HepG2 (cell line): ENCODE measurements at regions not wholly inside any gene's neighbourhood (a gene's known extent, or its start where the extent isn't known, plus 50 kb on each side); places are given as distances from the start of the nearest gene placed in this dataset.

Source experiments
- ATAC-seq: fragments of 200-7000 bp; cut with Tn5 transposase; 3 replicates; pipeline ENCODE4 v1.9.1; 2020; ENCODE audit warnings: mild to moderate bottlenecking, moderate library complexity
- BruUV-seq: library from RNA; stranded (reverse); fragments of 400-500 nt; replicated peaks from 2 replicates; lab custom pipeline; 2021; lab: Mats Ljungman, UMichigan
- CTCF ChIA-PET: fragments of 300-600 bp; formaldehyde crosslinking; extraction: SDS; loops from one replicate; lab custom pipeline; 2021; ENCODE audit warnings: low total read pairs, inconsistent platforms, low intra/inter-chr PET ratio; lab: Yijun Ruan, JAX
- POLR2A ChIA-PET: fragments of 350-600 bp; sonication (Branson Sonifier 250); formaldehyde crosslinking; loops from one replicate; lab custom pipeline; 2020; ENCODE audit warnings: antibody characterized with exemption, inconsistent platforms; lab: Yijun Ruan, JAX
- DNase-seq: peaks from one replicate; pipeline ENCODE4 v3.0.0-alpha.2; 2015; ENCODE audit warnings: low spot score
- FAIRE-seq: peaks from 3 replicates; lab custom pipeline; 2011; peaks lifted over from hg19 to GRCh38; lab: Jason Lieb, UNC
- H2AFZ ChIP-seq: one replicate; pipeline ENCODE4 v1.6.1; 2011; ENCODE audit warnings: low read length, inconsistent platforms
- H3K27ac ChIP-seq: fragments of 300-600 bp; 3 replicates; pipeline ENCODE4 v1.8.0; 2011; ENCODE audit warnings: mixed run types, mild to moderate bottlenecking, mixed read lengths, low read length, inconsistent platforms; ENCODE audit not compliant: insufficient read depth; ENCODE audit errors: extremely low read length
- H3K27me3 ChIP-seq, 2 experiments: fragments of 200-600 bp in 1 of 2; 2 replicates in 1 of 2; 3 replicates in 1 of 2; pipeline versions ENCODE4 v1.6.0 to v1.8.0; 2011; ENCODE audit warnings: low read length in 2 of 2, mild to moderate bottlenecking in 2 of 2, moderate library complexity in 2 of 2, inconsistent platforms in 1 of 2; ENCODE audit not compliant: insufficient read depth in 2 of 2, control insufficient read depth in 1 of 2
- H3K36me3 ChIP-seq, 2 experiments: fragments of 200-600 bp in 1 of 2; replicated peaks in 1 of 2; 2 replicates in 1 of 2; 3 replicates in 1 of 2; pipeline versions ENCODE4 v1.5.1 to v1.8.0; 2011; ENCODE audit warnings: low read length in 2 of 2, inconsistent platforms in 1 of 2; ENCODE audit not compliant: insufficient read depth in 2 of 2, control insufficient read depth in 1 of 2
- H3K4me1 ChIP-seq: 2 replicates; pipeline ENCODE4 v1.5.1; 2012; ENCODE audit warnings: low read length, inconsistent platforms; ENCODE audit not compliant: insufficient read depth
- H3K4me2 ChIP-seq: 2 replicates; pipeline ENCODE4 v1.6.0; 2011; ENCODE audit warnings: low read depth, low read length, inconsistent platforms
- H3K4me3 ChIP-seq, 3 experiments: fragments of 200-600 bp in 1 of 3; sonication (generic), shearing (Covaris generic) in 1 of 3; replicated peaks in 1 of 3; 2 replicates each; pipeline ENCODE4 v1.5.1; 2011 to 2016; ENCODE audit warnings: low read length in 3 of 3, inconsistent platforms in 2 of 3, low read depth in 2 of 3, mild to moderate bottlenecking in 2 of 3, control low read depth in 1 of 3, mixed read lengths in 1 of 3; ENCODE audit not compliant: insufficient read depth in 1 of 3
- H3K79me2 ChIP-seq: one replicate; pipeline ENCODE4 v1.6.1; 2011; ENCODE audit warnings: low read length, inconsistent platforms; ENCODE audit not compliant: insufficient read depth
- H3K9ac ChIP-seq: 2 replicates; pipeline ENCODE4 v1.6.0; 2011; ENCODE audit warnings: mild to moderate bottlenecking, low read depth, low read length, inconsistent platforms; ENCODE audit not compliant: insufficient read depth
- H3K9me3 ChIP-seq: 2 replicates; pipeline ENCODE4 v1.5.1; 2012; ENCODE audit warnings: mild to moderate bottlenecking, low read length
- H4K20me1 ChIP-seq: 2 replicates; pipeline ENCODE4 v1.6.0; 2011; ENCODE audit warnings: inconsistent platforms, mild to moderate bottlenecking, low read length, moderate library complexity; ENCODE audit not compliant: insufficient read depth
- HCFC1 ChIP-seq: fragments of 150-350 bp; IDR thresholded peaks from 2 replicates; pipeline ENCODE4 v1.6.1; 2014; ENCODE audit warnings: low read depth, low read length
- HNF4A ChIP-seq: sonication (generic); formaldehyde crosslinking; IDR thresholded peaks from 2 replicates; pipeline ENCODE4 v1.4.0; 2020; ENCODE audit warnings: missing genetic modification reagents
- JUND ChIP-seq: sonication (generic); formaldehyde crosslinking; IDR thresholded peaks from 2 replicates; pipeline ENCODE4 v1.8.0; 2022; ENCODE audit warnings: mild to moderate bottlenecking, missing genetic modification reagents
- LCORL ChIP-seq, 2 experiments: fragments of 450-650 bp in 1 of 2; sonication (generic) in 1 of 2; formaldehyde crosslinking in 1 of 2; IDR thresholded peaks; 2 replicates each; pipeline versions ENCODE4 v1.5.0 to v1.6.1; 2017 to 2020; ENCODE audit warnings: antibody characterized with exemption in 1 of 2, missing genetic modification reagents in 1 of 2
- NFE2 ChIP-seq: sonication (generic); formaldehyde crosslinking; IDR thresholded peaks from 2 replicates; pipeline ENCODE4 v1.4.0; 2020; ENCODE audit warnings: missing genetic modification reagents
- SATB2 ChIP-seq: sonication (generic); formaldehyde crosslinking; IDR thresholded peaks from 2 replicates; pipeline ENCODE4 v1.5.0; 2020; ENCODE audit warnings: missing genetic modification reagents
- SETDB1 ChIP-seq: sonication (generic); formaldehyde crosslinking; IDR thresholded peaks from 2 replicates; pipeline ENCODE4 v1.5.1; 2020; ENCODE audit warnings: missing genetic modification reagents, mild to moderate bottlenecking, borderline replicate concordance
- SP140L ChIP-seq: sonication (generic); formaldehyde crosslinking; IDR thresholded peaks from 2 replicates; pipeline ENCODE4 v1.4.0; 2020; ENCODE audit warnings: missing genetic modification reagents, borderline replicate concordance
- ZBTB8A ChIP-seq: sonication (generic); formaldehyde crosslinking; IDR thresholded peaks from 2 replicates; pipeline ENCODE4 v1.4.0; 2020; ENCODE audit warnings: mild to moderate bottlenecking, low read depth, missing genetic modification reagents, borderline replicate concordance
- ZFP41 ChIP-seq: sonication (generic); formaldehyde crosslinking; IDR thresholded peaks from 2 replicates; pipeline ENCODE4 v1.4.0; 2020; ENCODE audit warnings: mild to moderate bottlenecking, missing genetic modification reagents, borderline replicate concordance
- ZKSCAN8 ChIP-seq: IDR thresholded peaks from 2 replicates; pipeline ENCODE4 v1.6.1; 2016; ENCODE audit warnings: borderline replicate concordance, missing genetic modification reagents, missing compliant biosample characterization
- ZNF569 ChIP-seq: sonication (generic); formaldehyde crosslinking; IDR thresholded peaks from 2 replicates; pipeline ENCODE4 v1.5.0; 2020; ENCODE audit warnings: mild to moderate bottlenecking, missing genetic modification reagents, moderate library complexity, borderline replicate concordance
- ZNF629 ChIP-seq: sonication (generic); formaldehyde crosslinking; conservative IDR thresholded peaks from 2 replicates; pipeline ENCODE4 v1.5.0; 2020; ENCODE audit warnings: missing genetic modification reagents
- ZNF790 ChIP-seq: sonication (generic); formaldehyde crosslinking; IDR thresholded peaks from 2 replicates; pipeline ENCODE4 v1.8.0; 2022; ENCODE audit warnings: missing genetic modification reagents, mild to moderate bottlenecking, borderline replicate concordance
- ZNF792 ChIP-seq: IDR thresholded peaks from 2 replicates; pipeline ENCODE4 v1.6.1; 2016
- WGBS: methylation state at CpG from one replicate; pipeline ENCODE4 v1.1.6; 2017; ENCODE audit warnings: low lambda C conversion rate; 5-methylcytosine and 5-hydroxymethylcytosine counted together
- in situ Hi-C: cut with HindIII; loops from 2 replicates; pipeline ENCODE4 v1.10.0; 2017; ENCODE audit warnings: low pct_unique_long_range_greater_than_20kb; ENCODE audit not compliant: extremely low pct_ligation_motif_present
- intact Hi-C: fragments of 100-400 bp; cut with micrococcal nuclease; formaldehyde crosslinking; loops from one replicate; pipeline ENCODE4 v1.10.0; 2022; ENCODE audit not compliant: unreplicated experiment
- TF ChIP-seq, protein P1 (sequence below): sonication (generic); formaldehyde crosslinking; IDR thresholded peaks from 2 replicates; pipeline ENCODE4 v1.9.0; 2022; ENCODE audit warnings: low read depth, missing genetic modification reagents
- TF ChIP-seq, protein P2 (sequence below): sonication (generic); formaldehyde crosslinking; IDR thresholded peaks from 2 replicates; pipeline ENCODE4 v1.5.1; 2020; ENCODE audit warnings: missing genetic modification reagents, mild to moderate bottlenecking, borderline replicate concordance
- TF ChIP-seq, protein P3 (sequence below): sonication (generic); formaldehyde crosslinking; IDR thresholded peaks from 2 replicates; pipeline ENCODE4 v1.5.0; 2020; ENCODE audit warnings: missing genetic modification reagents
- TF ChIP-seq, protein P4 (sequence below): IDR thresholded peaks from 2 replicates; pipeline ENCODE4 v1.6.1; 2016; ENCODE audit warnings: low read depth, control low read depth
- TF ChIP-seq, protein P5 (sequence below): sonication (generic); formaldehyde crosslinking; IDR thresholded peaks from 2 replicates; pipeline ENCODE4 v1.5.0; 2020; ENCODE audit warnings: missing genetic modification reagents, mild to moderate bottlenecking, borderline replicate concordance

DNA sequence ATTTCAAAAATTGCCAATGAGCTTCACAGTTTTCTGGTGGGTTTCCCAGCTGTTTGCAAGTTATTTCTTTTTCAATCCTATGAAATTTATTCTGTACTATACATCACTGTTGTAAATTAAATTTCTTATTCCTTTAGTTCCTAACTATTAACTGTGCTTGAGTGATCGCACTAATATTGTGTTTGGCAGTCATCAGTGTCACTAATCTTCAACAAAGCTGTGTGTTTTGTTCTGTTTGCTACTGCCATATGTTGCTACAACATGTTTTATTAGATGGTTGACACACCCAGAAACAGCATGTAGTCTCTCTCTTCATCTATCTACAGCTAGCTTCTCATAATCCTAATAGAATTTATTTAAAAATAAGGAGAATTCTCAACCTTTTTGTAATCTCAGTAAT, 453.6 kb upstream of the PRR20A start:
- CTCF ChIA-PET = no interaction called here
- Histone ChIP-seq H3K4me1 (no peaks in the 10 kb centered on the region), H3K79me2 (no peaks in the 10 kb centered on the region), H4K20me1 (no peaks in the 10 kb centered on the region), H3K9ac (no peak overlapping the region), H3K27me3 (no peaks in the 10 kb centered on the region), H2AFZ (no peak overlapping the region), H3K4me3 (no peak overlapping the region), H3K9me3 (peaks cover 21% of the 10 kb centered on the region), H3K27ac (no peak overlapping the region), H3K4me2 (no peak overlapping the region), H3K36me3 (no peaks in the 10 kb centered on the region)
- DNase-seq = no peak
- FAIRE-seq = no peak
- TF ChIP-seq LCORL (IDR thresholded peaks at IDR 0.05) = no peak
- TF ChIP-seq LCORL (CRISPR knock-in tag; IDR thresholded peaks at IDR 0.05) = no peak
- no peak for TF ChIP-seq SATB2 (CRISPR knock-in tag)
- TF ChIP-seq NFE2 (CRISPR knock-in tag) = no peak
- TF ChIP-seq, protein P1, sequence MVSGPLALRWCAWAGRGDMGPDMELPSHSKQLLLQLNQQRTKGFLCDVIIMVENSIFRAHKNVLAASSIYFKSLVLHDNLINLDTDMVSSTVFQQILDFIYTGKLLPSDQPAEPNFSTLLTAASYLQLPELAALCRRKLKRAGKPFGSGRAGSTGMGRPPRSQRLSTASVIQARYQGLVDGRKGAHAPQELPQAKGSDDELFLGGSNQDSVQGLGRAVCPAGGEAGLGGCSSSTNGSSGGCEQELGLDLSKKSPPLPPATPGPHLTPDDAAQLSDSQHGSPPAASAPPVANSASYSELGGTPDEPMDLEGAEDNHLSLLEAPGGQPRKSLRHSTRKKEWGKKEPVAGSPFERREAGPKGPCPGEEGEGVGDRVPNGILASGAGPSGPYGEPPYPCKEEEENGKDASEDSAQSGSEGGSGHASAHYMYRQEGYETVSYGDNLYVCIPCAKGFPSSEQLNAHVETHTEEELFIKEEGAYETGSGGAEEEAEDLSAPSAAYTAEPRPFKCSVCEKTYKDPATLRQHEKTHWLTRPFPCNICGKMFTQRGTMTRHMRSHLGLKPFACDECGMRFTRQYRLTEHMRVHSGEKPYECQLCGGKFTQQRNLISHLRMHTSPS = no peak
- TF ChIP-seq, protein P2, sequence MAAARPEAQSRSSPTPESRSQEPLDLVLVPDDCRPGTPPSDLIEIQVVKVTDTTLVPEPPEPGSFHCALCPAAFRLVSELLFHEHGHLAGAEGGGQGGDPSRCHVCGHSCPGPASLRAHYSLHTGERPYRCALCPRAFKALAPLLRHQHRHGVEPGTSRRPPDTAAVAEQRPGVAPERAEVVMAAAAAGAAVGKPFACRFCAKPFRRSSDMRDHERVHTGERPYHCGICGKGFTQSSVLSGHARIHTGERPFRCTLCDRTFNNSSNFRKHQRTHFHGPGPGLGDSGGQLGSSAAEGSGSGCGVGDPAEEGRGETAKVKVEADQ (CRISPR knock-in tag) = no peak
- TF ChIP-seq ZNF792 = no peak
- TF ChIP-seq, protein P3, sequence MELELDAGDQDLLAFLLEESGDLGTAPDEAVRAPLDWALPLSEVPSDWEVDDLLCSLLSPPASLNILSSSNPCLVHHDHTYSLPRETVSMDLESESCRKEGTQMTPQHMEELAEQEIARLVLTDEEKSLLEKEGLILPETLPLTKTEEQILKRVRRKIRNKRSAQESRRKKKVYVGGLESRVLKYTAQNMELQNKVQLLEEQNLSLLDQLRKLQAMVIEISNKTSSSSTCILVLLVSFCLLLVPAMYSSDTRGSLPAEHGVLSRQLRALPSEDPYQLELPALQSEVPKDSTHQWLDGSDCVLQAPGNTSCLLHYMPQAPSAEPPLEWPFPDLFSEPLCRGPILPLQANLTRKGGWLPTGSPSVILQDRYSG (CRISPR knock-in tag) = no peak
- no peak for TF ChIP-seq ZNF569
- TF ChIP-seq JUND (CRISPR knock-in tag) = no peak
- no peak for TF ChIP-seq SETDB1
- TF ChIP-seq ZNF790 (CRISPR knock-in tag) = no peak
- no peak for TF ChIP-seq HCFC1
- TF ChIP-seq, protein P4, sequence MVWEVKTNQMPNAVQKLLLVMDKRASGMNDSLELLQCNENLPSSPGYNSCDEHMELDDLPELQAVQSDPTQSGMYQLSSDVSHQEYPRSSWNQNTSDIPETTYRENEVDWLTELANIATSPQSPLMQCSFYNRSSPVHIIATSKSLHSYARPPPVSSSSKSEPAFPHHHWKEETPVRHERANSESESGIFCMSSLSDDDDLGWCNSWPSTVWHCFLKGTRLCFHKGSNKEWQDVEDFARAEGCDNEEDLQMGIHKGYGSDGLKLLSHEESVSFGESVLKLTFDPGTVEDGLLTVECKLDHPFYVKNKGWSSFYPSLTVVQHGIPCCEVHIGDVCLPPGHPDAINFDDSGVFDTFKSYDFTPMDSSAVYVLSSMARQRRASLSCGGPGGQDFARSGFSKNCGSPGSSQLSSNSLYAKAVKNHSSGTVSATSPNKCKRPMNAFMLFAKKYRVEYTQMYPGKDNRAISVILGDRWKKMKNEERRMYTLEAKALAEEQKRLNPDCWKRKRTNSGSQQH (CRISPR knock-in tag) = no peak
- TF ChIP-seq, protein P5, sequence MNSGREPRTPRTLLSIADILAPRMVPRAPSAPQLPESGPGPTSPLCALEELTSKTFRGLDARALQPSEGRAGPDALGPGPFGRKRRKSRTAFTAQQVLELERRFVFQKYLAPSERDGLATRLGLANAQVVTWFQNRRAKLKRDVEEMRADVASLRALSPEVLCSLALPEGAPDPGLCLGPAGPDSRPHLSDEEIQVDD (CRISPR knock-in tag) = no peak
- no peak for TF ChIP-seq ZBTB8A (CRISPR knock-in tag)
- no peak for TF ChIP-seq ZKSCAN8 (CRISPR knock-in tag)
- TF ChIP-seq SP140L = no peak
- no peak for TF ChIP-seq ZNF629
- no peak for TF ChIP-seq HNF4A
- TF ChIP-seq ZFP41 (CRISPR knock-in tag) = no peak
- in situ Hi-C loops = no loop called here
- 5% methylated on average over 1 of the region's 1 CpG for WGBS
- intact Hi-C loops = no loop called here
- no TSS peak for BruUV-seq
- POLR2A ChIA-PET = no interaction called here
- ATAC-seq = no peak
